Lower leg skin (tissue), 3 donors: ENCODE measurements at regions not wholly inside any gene's neighbourhood (a gene's known extent, or its start where the extent isn't known, plus 50 kb on each side); places are given as distances from the start of the nearest gene placed in this dataset.

Experiments used
- CTCF ChIP-seq, 3 donors: fragments of 450-650 bp; IDR thresholded peaks; one replicate each; pipeline ENCODE4 v1.5.1; 2016; ENCODE audit warnings: antibody characterized with exemption in 3 of 3, mild to moderate bottlenecking in 3 of 3, moderate library complexity in 2 of 3
- POLR2A ChIP-seq, 2 donors: fragments of 450-650 bp; IDR thresholded peaks; one replicate each; pipeline ENCODE4 v1.6.1; 2016 to 2017; ENCODE audit warnings: antibody characterized with exemption in 2 of 2, mild to moderate bottlenecking in 1 of 2, moderate library complexity in 1 of 2

GRCh38 chr22:27413702-27414101 is 387.9 kb downstream of the MN1 start:
- TF ChIP-seq POLR2A (IDR thresholded peaks at IDR 0.05), result no peak
- TF ChIP-seq CTCF (IDR thresholded peaks at IDR 0.05), result no peak
